Trophoblast cell (in vitro differentiated cells and primary cell): ENCODE measurements at regions not wholly inside any gene's neighbourhood (a gene's known extent, or its start where the extent isn't known, plus 50 kb on each side); places are given as distances from the start of the nearest gene placed in this dataset.

Source experiments
- DNase-seq, 2 donors: peaks; one replicate each; pipeline ENCODE4 v3.0.0-alpha.2; 2016
- H2AFZ ChIP-seq: 2 replicates; pipeline ENCODE4 v1.6.1; 2013; ENCODE audit warnings: low read length, moderate library complexity, mild to moderate bottlenecking; ENCODE audit not compliant: insufficient read depth, poor library complexity
- H2AK5ac ChIP-seq: 2 replicates; pipeline ENCODE4 v1.6.1; 2013; ENCODE audit warnings: mild to moderate bottlenecking, low read length
- H2BK120ac ChIP-seq: 2 replicates; pipeline ENCODE4 v1.6.1; 2013; ENCODE audit warnings: low read length, mild to moderate bottlenecking, moderate library complexity; ENCODE audit not compliant: insufficient read depth, poor library complexity
- H2BK12ac ChIP-seq: 2 replicates; pipeline ENCODE4 v1.6.1; 2013; ENCODE audit warnings: mild to moderate bottlenecking, low read length, moderate library complexity
- H2BK5ac ChIP-seq: 2 replicates; pipeline ENCODE4 v1.6.1; 2013; ENCODE audit warnings: low read length, low read depth, moderate library complexity, mild to moderate bottlenecking; ENCODE audit not compliant: poor library complexity
- H3K14ac ChIP-seq: 2 replicates; pipeline ENCODE4 v1.6.1; 2013; ENCODE audit warnings: mild to moderate bottlenecking, low read length
- H3K18ac ChIP-seq: 2 replicates; pipeline ENCODE4 v1.6.1; 2013; ENCODE audit warnings: mild to moderate bottlenecking, low read length
- H3K23ac ChIP-seq: 2 replicates; pipeline ENCODE4 v1.6.1; 2013; ENCODE audit warnings: low read length
- H3K27ac ChIP-seq: 2 replicates; pipeline ENCODE4 v1.5.1; 2013; ENCODE audit warnings: low read depth, mild to moderate bottlenecking, inconsistent platforms, low read length, moderate library complexity
- H3K27me3 ChIP-seq: 2 replicates; pipeline ENCODE4 v1.6.1; 2013; ENCODE audit warnings: inconsistent platforms, mild to moderate bottlenecking, low read length, moderate library complexity; ENCODE audit not compliant: insufficient read depth
- H3K36me3 ChIP-seq, 2 experiments: 1 replicate in 1 of 2; 2 replicates in 1 of 2; pipeline ENCODE4 v1.6.1; 2013; ENCODE audit warnings: low read length in 2 of 2, mild to moderate bottlenecking in 2 of 2, moderate library complexity in 1 of 2; ENCODE audit not compliant: insufficient read depth in 2 of 2, control insufficient read depth in 1 of 2
- H3K4ac ChIP-seq: 2 replicates; pipeline ENCODE4 v1.6.1; 2013; ENCODE audit warnings: low read depth, mild to moderate bottlenecking, low read length, moderate library complexity
- H3K4me1 ChIP-seq, 2 experiments: 1 replicate in 1 of 2; 2 replicates in 1 of 2; pipeline ENCODE4 v1.6.1; 2013; ENCODE audit warnings: low read length in 2 of 2, mild to moderate bottlenecking in 2 of 2, moderate library complexity in 1 of 2; ENCODE audit not compliant: insufficient read depth in 2 of 2, control insufficient read depth in 1 of 2
- H3K4me2 ChIP-seq: 2 replicates; pipeline ENCODE4 v1.6.1; 2013; ENCODE audit warnings: inconsistent platforms, mild to moderate bottlenecking, low read length, moderate library complexity
- H3K4me3 ChIP-seq: 2 replicates; pipeline ENCODE4 v1.5.1; 2013; ENCODE audit warnings: mild to moderate bottlenecking, low read depth, low read length, inconsistent platforms
- H3K79me1 ChIP-seq: one replicate; pipeline ENCODE4 v1.6.1; 2013; ENCODE audit warnings: low read length
- H3K79me2 ChIP-seq: 2 replicates; pipeline ENCODE4 v1.6.1; 2013; ENCODE audit warnings: low read length, mild to moderate bottlenecking; ENCODE audit not compliant: control insufficient read depth, insufficient read depth, poor library complexity
- H3K9ac ChIP-seq: 2 replicates; pipeline ENCODE4 v1.6.1; 2013; ENCODE audit warnings: mild to moderate bottlenecking, low read length
- H3K9me3 ChIP-seq: 2 replicates; pipeline ENCODE4 v1.6.1; 2013; ENCODE audit warnings: low read depth, mild to moderate bottlenecking, control low read depth, inconsistent platforms, low read length; ENCODE audit not compliant: insufficient read depth
- H4K12ac ChIP-seq: 2 replicates; pipeline ENCODE4 v1.6.1; 2013; ENCODE audit warnings: low read depth, mild to moderate bottlenecking, low read length, moderate library complexity
- H4K8ac ChIP-seq: 2 replicates; pipeline ENCODE4 v1.6.1; 2013; ENCODE audit warnings: low read depth, mild to moderate bottlenecking, low read length, moderate library complexity
- H4K91ac ChIP-seq: one replicate; pipeline ENCODE4 v1.6.1; 2013; ENCODE audit warnings: low read depth, mild to moderate bottlenecking, low read length, moderate library complexity
- WGBS: extraction: QIAGEN DNeasy Blood & Tissue Kit; methylation state at CpG from one replicate; pipeline ENCODE4 v1.1.7; 2013; ENCODE audit warnings: missing lambda C conversion rate; ENCODE audit not compliant: insufficient read length, insufficient coverage; ENCODE audit errors: extremely low coverage; 5-methylcytosine and 5-hydroxymethylcytosine counted together

DNA sequence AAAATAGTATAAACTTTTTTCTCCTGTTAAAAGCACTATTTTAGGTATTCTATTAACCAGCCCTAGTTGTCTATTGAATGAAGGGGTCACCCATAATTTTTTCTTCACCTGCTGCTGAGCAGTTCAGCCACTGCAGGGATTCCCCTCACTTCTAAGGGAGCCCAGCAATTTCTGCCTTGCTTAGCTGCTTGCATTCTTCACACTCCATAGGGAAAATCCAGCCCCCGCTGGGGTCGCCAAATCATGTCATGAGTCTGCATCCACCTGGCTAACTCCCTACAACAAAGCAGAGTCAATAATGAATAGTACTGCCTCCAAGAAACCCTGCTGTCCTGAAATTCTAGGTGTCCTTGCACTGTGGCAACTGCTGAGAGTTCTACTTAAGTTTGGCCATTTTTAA lies 886.5 kb downstream of the CDY2B start:
- no peak overlapping the region for H3K23ac ChIP-seq
- H3K14ac ChIP-seq: no peak overlapping the region
- H2AK5ac ChIP-seq: no peak overlapping the region
- no peak overlapping the region for H2BK5ac ChIP-seq
- no peak overlapping the region for H3K18ac ChIP-seq
- no peak overlapping the region for H3K4me3 ChIP-seq
- H3K4me2 ChIP-seq: no peak overlapping the region
- H3K79me1 ChIP-seq: no peaks in the 10 kb centered on the region
- WGBS: no CpG with 5 or more reads among the region's 2 CpGs
- H4K91ac ChIP-seq: no peak overlapping the region
- H3K4me1 ChIP-seq: no peaks in the 10 kb centered on the region
- no peak overlapping the region for H4K12ac ChIP-seq
- H3K27ac ChIP-seq: no peak overlapping the region
- no peak overlapping the region for H4K8ac ChIP-seq
- H3K27me3 ChIP-seq: no peaks in the 10 kb centered on the region
- H3K4ac ChIP-seq: no peak overlapping the region
- H3K9ac ChIP-seq: no peak overlapping the region
- no peaks in the 10 kb centered on the region for H3K79me2 ChIP-seq
- no peak overlapping the region for H2AFZ ChIP-seq
- DNase-seq: no peak
- H2BK120ac ChIP-seq: no peak overlapping the region
- H3K9me3 ChIP-seq: no peaks in the 10 kb centered on the region
- no peaks in the 10 kb centered on the region for H3K36me3 ChIP-seq
- no peak overlapping the region for H2BK12ac ChIP-seq

DNA sequence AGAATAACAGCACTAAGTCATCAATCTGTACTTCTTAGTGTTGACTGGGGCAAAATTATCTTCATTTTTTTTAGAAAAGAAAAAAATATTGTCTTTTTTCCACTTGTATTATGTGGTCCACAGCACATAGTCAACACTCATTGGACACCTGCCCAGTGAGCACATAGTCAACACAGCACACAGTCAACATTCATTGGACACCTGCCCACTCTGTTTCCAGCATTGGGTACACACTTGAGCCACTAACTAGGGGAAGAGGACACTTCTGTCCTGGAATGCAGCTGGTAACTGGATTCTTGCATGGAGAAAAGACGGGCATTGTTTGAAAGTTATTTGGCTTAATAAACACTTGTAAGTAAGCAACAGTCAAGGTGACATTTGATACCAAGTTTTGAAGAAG lies 898.2 kb downstream of the CDY2B start:
- Histone ChIP-seq H3K4me2 (no peak overlapping the region), H4K12ac (no peak overlapping the region), H3K14ac (no peak overlapping the region), H3K4me1 (no peaks in the 10 kb centered on the region), H3K23ac (no peak overlapping the region), H3K36me3 (no peaks in the 10 kb centered on the region), H2AFZ (no peak overlapping the region), H2AK5ac (no peak overlapping the region), H3K79me1 (no peaks in the 10 kb centered on the region), H3K9ac (no peak overlapping the region), H3K18ac (no peak overlapping the region), H3K4ac (no peak overlapping the region), H2BK120ac (no peak overlapping the region), H3K9me3 (no peaks in the 10 kb centered on the region), H3K4me3 (no peak overlapping the region), H3K27me3 (no peaks in the 10 kb centered on the region), H2BK12ac (no peak overlapping the region), H4K8ac (no peak overlapping the region), H3K79me2 (no peaks in the 10 kb centered on the region), H2BK5ac (no peak overlapping the region), H3K27ac (no peak overlapping the region), H4K91ac (no peak overlapping the region)
- no peak for DNase-seq
- WGBS: no CpG with 5 or more reads among the region's 1 CpG

GRCh38 chrY:16959071-16959470 lies 920.9 kb downstream of the CDY2B start:
- Histone ChIP-seq H2BK12ac (no peak overlapping the region), H2BK5ac (no peak overlapping the region), H4K91ac (no peak overlapping the region), H3K4me3 (no peak overlapping the region), H2BK120ac (no peak overlapping the region), H3K27ac (no peak overlapping the region), H3K9ac (no peak overlapping the region), H3K4ac (no peak overlapping the region), H3K4me1 (no peaks in the 10 kb centered on the region), H2AFZ (no peak overlapping the region), H3K36me3 (no peaks in the 10 kb centered on the region), H3K23ac (no peak overlapping the region), H3K27me3 (no peaks in the 10 kb centered on the region), H4K8ac (no peak overlapping the region), H3K14ac (no peak overlapping the region), H3K79me2 (no peaks in the 10 kb centered on the region), H3K18ac (no peak overlapping the region), H3K9me3 (no peaks in the 10 kb centered on the region), H4K12ac (no peak overlapping the region), H2AK5ac (no peak overlapping the region), H3K79me1 (no peaks in the 10 kb centered on the region), H3K4me2 (no peak overlapping the region)
- WGBS: no CpG with 5 or more reads among the region's 6 CpGs
- no peak for DNase-seq

DNA sequence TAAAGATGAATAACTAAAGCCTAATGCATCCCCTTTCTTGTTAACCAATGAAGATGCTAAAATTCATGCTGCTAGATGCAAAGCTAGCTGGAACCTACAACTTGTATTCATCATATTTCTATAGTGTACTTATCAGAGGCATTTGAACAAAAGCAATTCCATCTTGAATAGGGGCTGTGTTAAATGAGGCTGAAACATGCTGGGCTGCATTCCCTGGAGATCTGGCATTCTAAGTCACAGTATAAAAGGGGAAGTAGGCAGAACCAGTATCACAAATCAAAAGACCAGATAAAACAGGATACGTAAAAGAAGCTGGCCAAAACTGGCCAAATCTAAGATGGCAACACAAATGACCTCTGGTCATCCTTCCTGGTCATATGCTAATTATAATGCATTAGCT lies 932.8 kb downstream of the CDY2B start:
- Histone ChIP-seq H2BK5ac (no peak overlapping the region), H4K8ac (no peak overlapping the region), H3K79me2 (no peaks in the 10 kb centered on the region), H3K9ac (no peak overlapping the region), H3K79me1 (no peaks in the 10 kb centered on the region), H3K23ac (no peak overlapping the region), H3K4me3 (no peak overlapping the region), H4K91ac (no peak overlapping the region), H4K12ac (no peak overlapping the region), H3K14ac (no peak overlapping the region), H2AK5ac (no peak overlapping the region), H3K9me3 (no peaks in the 10 kb centered on the region), H3K27me3 (no peaks in the 10 kb centered on the region), H2BK12ac (no peak overlapping the region), H3K18ac (no peak overlapping the region), H2BK120ac (no peak overlapping the region), H3K4me1 (no peaks in the 10 kb centered on the region), H3K36me3 (no peaks in the 10 kb centered on the region), H3K4ac (no peak overlapping the region), H3K4me2 (no peak overlapping the region), H3K27ac (no peak overlapping the region), H2AFZ (no peak overlapping the region)
- WGBS: no CpG with 5 or more reads among the region's 1 CpG
- DNase-seq: no peak
